ENCODE measurements at regions not wholly inside any gene's neighbourhood (a gene's known extent, or its start where the extent isn't known, plus 50 kb on each side); places are given as distances from the start of the nearest gene placed in this dataset.

GRCh38 chr1:221373795-221374194 lies 368.1 kb downstream of the DUSP10 start:
- DNase-seq, result no peak
- Mint-ChIP-seq H3K27me3 (peaks cover 9 to 11% of the 10 kb centered on the region in 2 donors), H3K4me1 (no peaks in the 10 kb centered on the region), H3K4me3 (no peak overlapping the region), H3K36me3 (no peaks in the 10 kb centered on the region), H3K27ac (no peak overlapping the region), H3K9me3 (peaks cover 0 to 1% (median 0%) of the 10 kb centered on the region in 8 donors)
- Histone ChIP-seq H3K27me3 (ENCODE audit: insufficient read depth, low read length) (no peaks in the 10 kb centered on the region), H3K9me3 (ENCODE audit: control insufficient read depth in 1 of 2, low read length in 2 of 2) (no peaks in the 10 kb centered on the region), H3K36me3 (ENCODE audit: insufficient read depth, low read length) (no peaks in the 10 kb centered on the region), H3K4me1 (ENCODE audit: insufficient read depth, low read length) (no peaks in the 10 kb centered on the region), H3K27ac (ENCODE audit: low read depth, low read length) (no peak overlapping the region), H3K4me3 (ENCODE audit: low read length in 2 of 2) (no peak overlapping the region)
- POLR2A ChIA-PET (ENCODE audit: partially characterized antibody), result no interaction called here
- intact Hi-C loops (cut with micrococcal nuclease), result no loop called here
- CTCF ChIA-PET (ENCODE audit: partially characterized antibody), result no interaction called here

- DNase-seq, result no peak
- peaks cover 6 to 11% of the 10 kb centered on the region in 2 donors for H3K27me3 Mint-ChIP-seq
- no peaks in the 10 kb centered on the region for H3K36me3 ChIP-seq (ENCODE audit: insufficient read depth, low read length)
- intact Hi-C loops (cut with micrococcal nuclease), result no loop called here
- no peak overlapping the region for H3K4me3 ChIP-seq (ENCODE audit: low read length in 2 of 2)
- ChIA-PET CTCF (ENCODE audit: partially characterized antibody) (no interaction called here), POLR2A (ENCODE audit: partially characterized antibody) (no interaction called here)
- H3K27me3 ChIP-seq (ENCODE audit: insufficient read depth, low read length), result no peaks in the 10 kb centered on the region
- no peak overlapping the region for H3K4me3 Mint-ChIP-seq
- H3K36me3 Mint-ChIP-seq, result no peaks in the 10 kb centered on the region
- H3K4me1 ChIP-seq (ENCODE audit: insufficient read depth, low read length), result no peaks in the 10 kb centered on the region
- no peak overlapping the region for H3K27ac Mint-ChIP-seq
- H3K27ac ChIP-seq (ENCODE audit: low read depth, low read length), result no peak overlapping the region
- no peaks in the 10 kb centered on the region for H3K4me1 Mint-ChIP-seq
- H3K9me3 Mint-ChIP-seq, result no peaks in the 10 kb centered on the region
- H3K9me3 ChIP-seq (ENCODE audit: control insufficient read depth in 1 of 2, low read length in 2 of 2), result no peaks in the 10 kb centered on the region
Measured at GRCh38 chr1:221376286-221376685, 365.6 kb downstream of the DUSP10 start.

GRCh38 chr1:221381910-221382623 lies 359.8 kb downstream of the DUSP10 start:
- POLR2A ChIA-PET (ENCODE audit: partially characterized antibody), result no interaction called here
- no peak overlapping the region for H3K4me3 ChIP-seq (ENCODE audit: low read length in 2 of 2)
- H3K36me3 Mint-ChIP-seq, result no peaks in the 10 kb centered on the region
- no peak overlapping the region for H3K4me3 Mint-ChIP-seq
- peaks cover 2 to 4% of the 10 kb centered on the region in 2 donors for H3K27me3 Mint-ChIP-seq
- no peaks in the 10 kb centered on the region for H3K4me1 Mint-ChIP-seq
- H3K27me3 ChIP-seq (ENCODE audit: insufficient read depth, low read length), result no peaks in the 10 kb centered on the region
- H3K9me3 Mint-ChIP-seq, result peaks cover 0 to 4% (median under 1%) of the 10 kb centered on the region in 8 donors
- no peak overlapping the region for H3K27ac Mint-ChIP-seq
- no peaks in the 10 kb centered on the region for H3K4me1 ChIP-seq (ENCODE audit: insufficient read depth, low read length)
- DNase-seq, result no peak
- no peak overlapping the region for H3K27ac ChIP-seq (ENCODE audit: low read depth, low read length)
- intact Hi-C loops (cut with micrococcal nuclease), result no loop called here
- CTCF ChIA-PET (ENCODE audit: partially characterized antibody), result no interaction called here
- H3K36me3 ChIP-seq (ENCODE audit: insufficient read depth, low read length), result no peaks in the 10 kb centered on the region
- no peaks in the 10 kb centered on the region for H3K9me3 ChIP-seq (ENCODE audit: control insufficient read depth in 1 of 2, low read length in 2 of 2)

GRCh38 chr1:221392453-221392852 lies 349.4 kb downstream of the DUSP10 start:
- no peak for DNase-seq
- H3K27me3 Mint-ChIP-seq, result peaks cover 14 to 19% of the 10 kb centered on the region in 2 donors
- H3K27ac Mint-ChIP-seq, result no peak overlapping the region
- no peaks in the 10 kb centered on the region for H3K9me3 ChIP-seq (ENCODE audit: control insufficient read depth in 1 of 2, low read length in 2 of 2)
- no peak overlapping the region for H3K4me3 Mint-ChIP-seq
- no peaks in the 10 kb centered on the region for H3K36me3 ChIP-seq (ENCODE audit: insufficient read depth, low read length)
- ChIA-PET CTCF (ENCODE audit: partially characterized antibody) (no interaction called here), POLR2A (ENCODE audit: partially characterized antibody) (no interaction called here)
- H3K4me3 ChIP-seq (ENCODE audit: low read length in 2 of 2), result no peak overlapping the region
- intact Hi-C loops (cut with micrococcal nuclease), result no loop called here
- no peak overlapping the region for H3K27ac ChIP-seq (ENCODE audit: low read depth, low read length)
- H3K36me3 Mint-ChIP-seq, result no peaks in the 10 kb centered on the region
- H3K27me3 ChIP-seq (ENCODE audit: insufficient read depth, low read length), result no peaks in the 10 kb centered on the region
- H3K4me1 ChIP-seq (ENCODE audit: insufficient read depth, low read length), result no peaks in the 10 kb centered on the region
- peaks cover 0 to 5% (median 2%) of the 10 kb centered on the region in 8 donors for H3K9me3 Mint-ChIP-seq
- H3K4me1 Mint-ChIP-seq, result no peaks in the 10 kb centered on the region

- ChIA-PET POLR2A (ENCODE audit: partially characterized antibody) (no interaction called here), CTCF (ENCODE audit: partially characterized antibody) (no interaction called here)
- Mint-ChIP-seq H3K27me3 (peaks cover 16% of the 10 kb centered on the region in 2 donors), H3K4me3 (no peak overlapping the region), H3K9me3 (peaks cover 0 to 9% (median 3%) of the 10 kb centered on the region in 8 donors), H3K36me3 (no peaks in the 10 kb centered on the region), H3K4me1 (no peaks in the 10 kb centered on the region), H3K27ac (no peak overlapping the region)
- no peak for DNase-seq
- no peaks in the 10 kb centered on the region for H3K27me3 ChIP-seq (ENCODE audit: insufficient read depth, low read length)
- H3K27ac ChIP-seq (ENCODE audit: low read depth, low read length), result no peak overlapping the region
- no peaks in the 10 kb centered on the region for H3K9me3 ChIP-seq (ENCODE audit: control insufficient read depth in 1 of 2, low read length in 2 of 2)
- no peaks in the 10 kb centered on the region for H3K36me3 ChIP-seq (ENCODE audit: insufficient read depth, low read length)
- H3K4me3 ChIP-seq (ENCODE audit: low read length in 2 of 2), result no peak overlapping the region
- no peaks in the 10 kb centered on the region for H3K4me1 ChIP-seq (ENCODE audit: insufficient read depth, low read length)
- intact Hi-C loops (cut with micrococcal nuclease), result no loop called here
Measured at GRCh38 chr1:221394011-221394544, 347.8 kb downstream of the DUSP10 start.

- H3K27me3 Mint-ChIP-seq, result peaks cover 11% of the 10 kb centered on the region in 2 donors
- ChIA-PET CTCF (ENCODE audit: partially characterized antibody) (no interaction called here), POLR2A (ENCODE audit: partially characterized antibody) (no interaction called here)
- no peaks in the 10 kb centered on the region for H3K9me3 ChIP-seq (ENCODE audit: control insufficient read depth in 1 of 2, low read length in 2 of 2)
- no peaks in the 10 kb centered on the region for H3K36me3 ChIP-seq (ENCODE audit: insufficient read depth, low read length)
- H3K27ac ChIP-seq (ENCODE audit: low read depth, low read length), result no peak overlapping the region
- no peaks in the 10 kb centered on the region for H3K4me1 ChIP-seq (ENCODE audit: insufficient read depth, low read length)
- H3K4me1 Mint-ChIP-seq, result no peaks in the 10 kb centered on the region
- H3K27me3 ChIP-seq (ENCODE audit: insufficient read depth, low read length), result no peaks in the 10 kb centered on the region
- H3K4me3 ChIP-seq (ENCODE audit: low read length in 2 of 2), result no peak overlapping the region
- no peak overlapping the region for H3K27ac Mint-ChIP-seq
- DNase-seq, result no peak
- no peak overlapping the region for H3K4me3 Mint-ChIP-seq
- H3K9me3 Mint-ChIP-seq, result peaks cover 0 to 12% (median 3%) of the 10 kb centered on the region in 8 donors
- H3K36me3 Mint-ChIP-seq, result no peaks in the 10 kb centered on the region
- intact Hi-C loops (cut with micrococcal nuclease), result no loop called here
Measured at GRCh38 chr1:221396526-221396925, 345.4 kb downstream of the DUSP10 start.

- no peaks in the 10 kb centered on the region for H3K36me3 ChIP-seq (ENCODE audit: insufficient read depth, low read length)
- Mint-ChIP-seq H3K9me3 (peaks cover 0 to 12% (median 3%) of the 10 kb centered on the region in 8 donors), H3K27me3 (peaks cover 11% of the 10 kb centered on the region in 2 donors)
Measured at GRCh38 chr1:221397141-221397540, 344.7 kb downstream of the DUSP10 start.

More at GRCh38 chr1:221397141-221397540, 344.7 kb downstream of the DUSP10 start:
- no peak overlapping the region for H3K27ac ChIP-seq (ENCODE audit: low read depth, low read length)
- H3K27me3 ChIP-seq (ENCODE audit: insufficient read depth, low read length), result no peaks in the 10 kb centered on the region
- no peaks in the 10 kb centered on the region for H3K36me3 Mint-ChIP-seq
- intact Hi-C loops (cut with micrococcal nuclease), result no loop called here
- H3K4me3 Mint-ChIP-seq, result no peak overlapping the region
- no peak for DNase-seq
- H3K27ac Mint-ChIP-seq, result no peak overlapping the region
- ChIA-PET POLR2A (ENCODE audit: partially characterized antibody) (no interaction called here), CTCF (ENCODE audit: partially characterized antibody) (no interaction called here)
- no peaks in the 10 kb centered on the region for H3K9me3 ChIP-seq (ENCODE audit: control insufficient read depth in 1 of 2, low read length in 2 of 2)
- no peaks in the 10 kb centered on the region for H3K4me1 ChIP-seq (ENCODE audit: insufficient read depth, low read length)
- no peaks in the 10 kb centered on the region for H3K4me1 Mint-ChIP-seq
- H3K4me3 ChIP-seq (ENCODE audit: low read length in 2 of 2), result no peak overlapping the region

Measured in CD4-positive, alpha-beta memory T cell (primary cell).